Keratinocyte (primary cell): ENCODE measurements at regions not wholly inside any gene's neighbourhood (a gene's known extent, or its start where the extent isn't known, plus 50 kb on each side); places are given as distances from the start of the nearest gene placed in this dataset.

Experiments
- DNase-seq: peaks from one replicate; pipeline ENCODE4 v3.0.0-alpha.2; 2011; ENCODE audit warnings: low read depth, missing footprints, low spot score
- FAIRE-seq: peaks from 2 replicates; lab custom pipeline; 2011; peaks lifted over from hg19 to GRCh38; lab: Jason Lieb, UNC
- H2AFZ ChIP-seq: 2 replicates; pipeline ENCODE4 v1.6.0; 2012; ENCODE audit warnings: low read length, control low read depth, inconsistent platforms; ENCODE audit not compliant: control insufficient read depth
- H3K27ac ChIP-seq: 2 replicates; pipeline ENCODE4 v1.5.1; 2011; ENCODE audit warnings: low read length; ENCODE audit not compliant: control insufficient read depth, insufficient read depth
- H3K27me3 ChIP-seq: 3 replicates; pipeline ENCODE4 v1.6.0; 2011; ENCODE audit warnings: low read length; ENCODE audit not compliant: control insufficient read depth, insufficient read depth; ENCODE audit errors: extremely low read depth
- H3K36me3 ChIP-seq, 2 experiments: 2 replicates in 1 of 2; 3 replicates in 1 of 2; pipeline ENCODE4 v1.5.1; 2011; ENCODE audit warnings: low read length in 2 of 2, mild to moderate bottlenecking in 1 of 2; ENCODE audit not compliant: control insufficient read depth in 2 of 2, insufficient read depth in 2 of 2; ENCODE audit errors: extremely low read depth in 1 of 2
- H3K4me1 ChIP-seq: 3 replicates; pipeline ENCODE4 v1.5.1; 2011; ENCODE audit warnings: low read length; ENCODE audit not compliant: control insufficient read depth, insufficient read depth; ENCODE audit errors: extremely low read depth
- H3K4me2 ChIP-seq: 3 replicates; pipeline ENCODE4 v1.6.0; 2011; ENCODE audit warnings: low read depth, low read length; ENCODE audit not compliant: control insufficient read depth, insufficient read depth; ENCODE audit errors: extremely low read depth
- H3K4me3 ChIP-seq, 3 experiments: fragments of 200-600 bp in 1 of 3; sonication (generic) in 1 of 3; 2 replicates in 2 of 3; 3 replicates in 1 of 3; pipeline ENCODE4 v1.5.1; 2011 to 2016; ENCODE audit warnings: low read length in 3 of 3, mild to moderate bottlenecking in 3 of 3, control low read depth in 2 of 3, inconsistent platforms in 1 of 3, low read depth in 1 of 3, mixed read lengths in 1 of 3, mixed run types in 1 of 3, moderate library complexity in 1 of 3; ENCODE audit not compliant: control insufficient read depth in 2 of 3, insufficient read depth in 2 of 3; ENCODE audit errors: extremely low read depth in 1 of 3
- H3K79me2 ChIP-seq: 2 replicates; pipeline ENCODE4 v1.6.0; 2012; ENCODE audit warnings: low read length; ENCODE audit not compliant: control insufficient read depth, insufficient read depth
- H3K9ac ChIP-seq: 3 replicates; pipeline ENCODE4 v1.6.0; 2011; ENCODE audit warnings: low read length; ENCODE audit not compliant: control insufficient read depth, insufficient read depth; ENCODE audit errors: extremely low read depth
- H3K9me1 ChIP-seq: 3 replicates; pipeline ENCODE4 v1.6.0; 2011; ENCODE audit warnings: low read length; ENCODE audit not compliant: control insufficient read depth, insufficient read depth; ENCODE audit errors: extremely low read depth
- H3K9me3 ChIP-seq: 2 replicates; pipeline ENCODE4 v1.5.1; 2012; ENCODE audit warnings: low read depth, low read length; ENCODE audit not compliant: control insufficient read depth
- H4K20me1 ChIP-seq: 3 replicates; pipeline ENCODE4 v1.6.0; 2011; ENCODE audit warnings: low read length; ENCODE audit not compliant: control insufficient read depth, insufficient read depth; ENCODE audit errors: extremely low read depth
- EZH2 ChIP-seq: IDR thresholded peaks from one replicate; pipeline ENCODE4 v1.6.1; 2012; ENCODE audit warnings: inconsistent platforms, mild to moderate bottlenecking, low read length, moderate library complexity
- dilution Hi-C: fragments of 300-500 bp; cut with MboI; formaldehyde crosslinking; loops from one replicate; pipeline ENCODE4 v1.7.0; 2020; ENCODE audit warnings: low sequenced_read_pairs; ENCODE audit not compliant: extremely low pct_ligation_motif_present
- TF ChIP-seq, protein P1 (sequence below), 3 experiments: IDR thresholded peaks in 1 of 3; conservative IDR thresholded peaks in 1 of 3; optimal IDR thresholded peaks in 1 of 3; 2 replicates in 2 of 3; 3 replicates in 1 of 3; pipeline versions ENCODE3 to v1.5.1; 2011; ENCODE audit warnings: low read length in 3 of 3, mild to moderate bottlenecking in 3 of 3, moderate library complexity in 2 of 3, control low read depth in 1 of 3, inconsistent platforms in 1 of 3; ENCODE audit not compliant: insufficient read depth in 2 of 3; ENCODE audit errors: extremely low read depth in 1 of 3

DNA sequence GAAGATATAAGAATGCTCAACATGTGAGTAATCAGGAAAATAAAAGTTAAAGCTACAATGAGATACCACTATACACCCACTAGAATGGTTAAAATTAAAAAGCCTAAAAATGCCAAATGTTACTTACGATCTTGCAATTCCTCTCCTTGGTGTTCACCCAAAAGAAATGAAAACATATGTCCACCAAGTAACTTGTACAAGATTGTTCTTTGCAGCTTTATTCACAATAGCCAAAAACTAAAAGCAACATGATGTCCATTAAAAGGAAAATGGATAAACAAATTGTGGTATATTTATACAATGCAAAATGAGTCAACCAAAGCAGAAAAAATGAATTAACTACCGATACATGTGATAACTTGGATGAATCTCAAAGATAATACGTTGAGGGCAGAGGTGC is 301.6 kb upstream of the THBS1 start:
- no peak overlapping the region for H3K27ac ChIP-seq
- H4K20me1 ChIP-seq: no peaks in the 10 kb centered on the region
- FAIRE-seq: no peak
- no peak for DNase-seq
- peaks cover 11% of the 10 kb centered on the region for H3K4me1 ChIP-seq
- TF ChIP-seq EZH2: no peak
- TF ChIP-seq, protein P1, sequence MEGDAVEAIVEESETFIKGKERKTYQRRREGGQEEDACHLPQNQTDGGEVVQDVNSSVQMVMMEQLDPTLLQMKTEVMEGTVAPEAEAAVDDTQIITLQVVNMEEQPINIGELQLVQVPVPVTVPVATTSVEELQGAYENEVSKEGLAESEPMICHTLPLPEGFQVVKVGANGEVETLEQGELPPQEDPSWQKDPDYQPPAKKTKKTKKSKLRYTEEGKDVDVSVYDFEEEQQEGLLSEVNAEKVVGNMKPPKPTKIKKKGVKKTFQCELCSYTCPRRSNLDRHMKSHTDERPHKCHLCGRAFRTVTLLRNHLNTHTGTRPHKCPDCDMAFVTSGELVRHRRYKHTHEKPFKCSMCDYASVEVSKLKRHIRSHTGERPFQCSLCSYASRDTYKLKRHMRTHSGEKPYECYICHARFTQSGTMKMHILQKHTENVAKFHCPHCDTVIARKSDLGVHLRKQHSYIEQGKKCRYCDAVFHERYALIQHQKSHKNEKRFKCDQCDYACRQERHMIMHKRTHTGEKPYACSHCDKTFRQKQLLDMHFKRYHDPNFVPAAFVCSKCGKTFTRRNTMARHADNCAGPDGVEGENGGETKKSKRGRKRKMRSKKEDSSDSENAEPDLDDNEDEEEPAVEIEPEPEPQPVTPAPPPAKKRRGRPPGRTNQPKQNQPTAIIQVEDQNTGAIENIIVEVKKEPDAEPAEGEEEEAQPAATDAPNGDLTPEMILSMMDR (optimal IDR thresholded peaks at IDR 0.05 in 1 of 3, IDR thresholded peaks at IDR 0.05 in 1 of 3, conservative IDR thresholded peaks at IDR 0.05 in 1 of 3; ENCODE audit: extremely low read depth in 1 of 3, insufficient read depth in 2 of 3, low read length in 3 of 3): no peak
- no peaks in the 10 kb centered on the region for H3K9me1 ChIP-seq
- no peaks in the 10 kb centered on the region for H3K27me3 ChIP-seq
- dilution Hi-C loops: no loop called here
- H3K9ac ChIP-seq: no peak overlapping the region
- no peak overlapping the region for H3K4me3 ChIP-seq
- no peak overlapping the region for H2AFZ ChIP-seq
- H3K36me3 ChIP-seq: no peaks in the 10 kb centered on the region
- H3K4me2 ChIP-seq: no peak overlapping the region
- no peaks in the 10 kb centered on the region for H3K9me3 ChIP-seq
- no peaks in the 10 kb centered on the region for H3K79me2 ChIP-seq

DNA sequence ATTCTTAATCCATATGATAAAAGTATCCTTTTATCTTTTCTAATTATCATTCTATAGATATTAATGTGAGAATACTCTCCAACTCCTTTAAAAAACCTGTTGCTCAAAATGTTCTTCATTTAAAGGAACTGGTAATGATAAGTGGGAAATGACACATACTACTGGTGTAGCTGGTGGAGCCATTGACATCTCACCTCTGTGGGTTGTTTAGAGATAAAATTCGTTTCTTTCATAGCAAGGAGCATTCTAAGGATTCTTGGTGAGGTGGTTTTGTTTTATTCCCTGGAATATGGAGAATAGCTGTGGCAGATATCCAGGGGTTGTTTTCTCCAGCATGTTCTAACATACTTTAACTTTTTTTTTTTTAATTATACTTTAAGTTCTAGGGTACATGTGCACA is 299.8 kb upstream of the THBS1 start:
- H3K36me3 ChIP-seq: no peaks in the 10 kb centered on the region
- peaks cover 15% of the 10 kb centered on the region for H3K4me1 ChIP-seq
- H3K79me2 ChIP-seq: no peaks in the 10 kb centered on the region
- FAIRE-seq (no peak), DNase-seq (no peak)
- no peaks in the 10 kb centered on the region for H3K9me3 ChIP-seq
- no peak overlapping the region for H3K4me2 ChIP-seq
- H2AFZ ChIP-seq: no peak overlapping the region
- no peaks in the 10 kb centered on the region for H4K20me1 ChIP-seq
- H3K27me3 ChIP-seq: no peaks in the 10 kb centered on the region
- TF ChIP-seq, protein P1 (optimal IDR thresholded peaks at IDR 0.05 in 1 of 3, IDR thresholded peaks at IDR 0.05 in 1 of 3, conservative IDR thresholded peaks at IDR 0.05 in 1 of 3; ENCODE audit: extremely low read depth in 1 of 3, insufficient read depth in 2 of 3, low read length in 3 of 3): no peak
- no peak for TF ChIP-seq EZH2
- no peak overlapping the region for H3K27ac ChIP-seq
- no peaks in the 10 kb centered on the region for H3K9me1 ChIP-seq
- no peak overlapping the region for H3K9ac ChIP-seq
- H3K4me3 ChIP-seq: no peak overlapping the region
- dilution Hi-C loops: no loop called here
